Cerebellar nuclear complex (tissue), 1 donor: ENCODE measurements at regions not wholly inside any gene's neighbourhood (a gene's known extent, or its start where the extent isn't known, plus 50 kb on each side); places are given as distances from the start of the nearest gene placed in this dataset.

Experiments used
- DNase-seq, 2 experiments: peaks; one replicate each; lab custom pipeline; 2025; lab: John Stamatoyannopoulos, UW

GRCh38 chr3:194805546-194805945, 119.9 kb downstream of the FAM43A start:
- no peak for DNase-seq

GRCh38 chr3:194806991-194807630, 121.4 kb downstream of the FAM43A start:
- DNase-seq = no peak

DNA sequence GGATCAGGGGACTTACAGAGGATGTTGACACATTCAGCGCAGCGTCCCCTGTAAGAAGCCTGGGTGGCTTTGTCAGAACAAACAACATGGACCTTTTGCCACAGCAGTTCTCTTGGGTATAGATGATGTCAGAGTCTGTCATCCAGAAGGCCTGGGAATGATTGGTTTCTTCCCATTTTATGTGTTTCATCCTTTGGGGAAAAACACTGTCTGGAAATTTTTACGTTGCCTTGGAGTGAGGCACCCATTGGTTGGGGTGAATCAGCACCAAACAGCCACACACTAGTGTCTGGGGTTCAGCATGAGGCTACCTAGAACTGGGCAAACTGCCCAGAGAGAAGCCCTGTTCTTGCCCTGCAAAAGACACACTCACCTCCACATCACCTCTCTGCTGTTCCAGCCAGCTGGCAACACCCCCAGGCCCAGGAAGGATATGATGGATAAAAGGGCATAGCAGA, 123.0 kb downstream of the FAM43A start:
- no peak for DNase-seq

GRCh38 chr3:194809382-194809781, 123.7 kb downstream of the FAM43A start:
- DNase-seq = no peak

GRCh38 chr3:194810076-194810475, 124.4 kb downstream of the FAM43A start:
- no peak for DNase-seq

DNA sequence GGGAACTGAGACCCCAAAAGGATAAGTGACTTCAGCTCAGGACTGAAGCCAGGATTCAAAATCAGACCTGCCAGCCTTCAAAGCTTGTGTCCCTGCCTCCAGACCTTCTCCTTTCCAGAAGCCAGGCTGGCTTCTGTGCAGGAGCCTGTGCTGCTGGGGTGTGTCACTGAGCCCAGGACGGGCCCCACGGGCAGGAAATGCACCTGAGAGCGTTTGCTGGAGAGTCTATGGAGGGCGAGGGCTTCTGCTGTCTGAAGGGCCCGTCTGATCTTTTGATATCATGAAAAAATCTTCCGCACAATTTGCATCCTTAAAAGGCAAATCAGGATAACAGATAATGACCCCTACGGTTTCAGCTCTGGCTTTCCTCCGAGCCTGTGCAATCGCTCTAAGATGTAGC, 125.4 kb downstream of the FAM43A start:
- DNase-seq = no peak

DNA sequence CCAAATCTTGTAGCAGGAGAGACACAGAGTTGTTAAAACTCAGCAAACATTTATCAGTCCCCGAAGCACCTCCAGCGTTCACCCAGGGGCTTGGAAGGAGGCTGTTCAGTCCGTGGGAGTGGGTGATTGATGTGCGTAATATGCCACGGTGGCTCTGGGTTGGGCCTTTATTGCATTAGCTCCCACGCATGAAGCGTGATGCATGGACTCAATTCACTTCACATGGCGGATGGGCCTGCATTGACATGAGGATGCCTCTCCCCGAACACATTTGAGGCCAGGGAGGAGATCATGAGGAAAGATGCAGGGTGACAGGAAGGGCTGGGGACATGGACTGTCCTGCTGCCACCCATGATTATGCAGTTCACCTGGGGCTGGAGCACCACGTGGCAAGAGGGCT, 126.5 kb downstream of the FAM43A start:
- no peak for DNase-seq

- no peak for DNase-seq
Measured at GRCh38 chr3:194814878-194815357, 129.2 kb downstream of the FAM43A start.

GRCh38 chr3:194816748-194817591, 131.3 kb downstream of the FAM43A start:
- no peak for DNase-seq

DNA sequence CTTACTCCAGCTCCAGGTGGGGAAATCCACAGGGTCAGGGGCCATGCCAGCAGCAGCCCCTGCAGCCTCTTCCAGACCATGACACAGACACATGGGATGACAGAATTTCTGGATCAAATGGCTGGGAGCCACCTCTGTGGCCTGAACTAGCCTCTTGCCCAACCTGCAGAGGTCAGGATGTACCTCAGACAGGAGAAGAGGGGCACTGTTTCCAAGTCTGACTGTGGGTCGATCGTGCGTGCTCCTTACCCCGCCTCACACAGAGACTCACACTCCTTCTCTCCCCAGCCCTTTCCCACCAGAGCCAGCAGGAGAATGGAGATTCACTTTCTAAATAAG, 131.9 kb downstream of the FAM43A start:
- DNase-seq = no peak

- DNase-seq = no peak
Measured at GRCh38 chr3:194817936-194818335, 132.3 kb downstream of the FAM43A start.

DNA sequence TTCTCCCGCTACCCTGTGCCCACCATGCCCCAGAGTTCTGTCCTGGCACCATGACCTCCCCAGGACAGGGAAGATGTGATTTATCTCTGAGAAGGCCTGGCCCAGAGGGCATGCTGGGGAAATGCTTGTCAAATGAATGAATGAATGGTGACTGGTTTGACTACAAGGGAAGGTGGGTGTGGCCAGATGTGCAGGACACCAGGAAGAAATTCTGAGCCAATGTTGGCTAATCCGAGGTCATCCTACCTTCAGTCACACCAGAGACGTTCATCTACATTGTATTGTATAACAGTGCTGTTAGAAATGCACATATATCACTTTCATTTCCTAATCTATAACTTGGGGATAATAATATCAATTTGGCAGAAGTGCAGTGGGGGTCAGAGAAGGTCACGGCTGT, 138.4 kb downstream of the FAM43A start:
- no peak for DNase-seq

DNA sequence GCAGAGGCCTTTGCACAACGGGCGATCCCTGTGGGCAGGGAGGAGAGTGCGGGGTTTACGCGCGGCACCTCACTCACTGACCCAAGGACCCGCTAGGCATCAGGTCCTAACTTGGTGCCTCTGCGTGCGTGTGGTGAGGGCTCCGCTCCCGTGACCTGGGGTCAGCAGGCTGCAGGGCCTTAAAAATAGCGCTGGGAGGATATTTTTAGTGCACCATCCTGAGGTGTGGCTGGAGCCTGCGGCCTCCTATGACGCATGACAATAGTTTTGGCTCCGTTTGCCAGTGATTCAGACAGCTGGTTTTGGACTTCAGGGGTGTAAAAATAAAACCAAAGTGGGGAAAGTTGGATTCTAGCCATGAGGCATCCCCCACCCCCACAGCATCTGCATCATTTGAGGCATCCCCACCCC, 139.0 kb downstream of the FAM43A start:
- DNase-seq = no peak

DNA sequence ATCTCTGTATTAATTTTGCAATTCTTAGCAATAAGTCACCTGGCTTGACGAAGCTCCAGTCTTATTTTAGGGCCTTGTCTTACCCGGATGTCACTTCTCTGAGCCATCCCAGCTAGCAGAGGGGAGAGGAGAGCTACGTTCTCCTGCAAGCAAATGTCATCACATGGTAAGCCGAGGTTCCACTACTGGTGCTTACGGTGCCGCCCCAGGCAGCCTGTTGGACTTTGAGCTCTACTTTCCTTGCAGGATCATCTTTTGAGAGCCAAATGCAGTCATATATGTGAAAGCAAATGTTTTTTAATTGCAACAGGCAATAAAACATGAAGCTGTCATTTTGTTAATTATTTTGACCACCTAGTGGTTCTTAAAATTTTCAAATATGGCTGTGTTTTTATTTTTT, 140.9 kb downstream of the FAM43A start:
- no peak for DNase-seq

- no peak for DNase-seq
Measured at GRCh38 chr3:194827486-194827885, 141.8 kb downstream of the FAM43A start.

- DNase-seq = no peak
Measured at GRCh38 chr3:194828116-194828515, 142.4 kb downstream of the FAM43A start.

GRCh38 chr3:194828926-194829325, 143.2 kb downstream of the FAM43A start:
- DNase-seq = no peak

- no peak for DNase-seq
Measured at GRCh38 chr3:194830401-194830800, 144.7 kb downstream of the FAM43A start.

- DNase-seq = no peak
Measured at GRCh38 chr3:194830978-194831377, 145.3 kb downstream of the FAM43A start.

DNA sequence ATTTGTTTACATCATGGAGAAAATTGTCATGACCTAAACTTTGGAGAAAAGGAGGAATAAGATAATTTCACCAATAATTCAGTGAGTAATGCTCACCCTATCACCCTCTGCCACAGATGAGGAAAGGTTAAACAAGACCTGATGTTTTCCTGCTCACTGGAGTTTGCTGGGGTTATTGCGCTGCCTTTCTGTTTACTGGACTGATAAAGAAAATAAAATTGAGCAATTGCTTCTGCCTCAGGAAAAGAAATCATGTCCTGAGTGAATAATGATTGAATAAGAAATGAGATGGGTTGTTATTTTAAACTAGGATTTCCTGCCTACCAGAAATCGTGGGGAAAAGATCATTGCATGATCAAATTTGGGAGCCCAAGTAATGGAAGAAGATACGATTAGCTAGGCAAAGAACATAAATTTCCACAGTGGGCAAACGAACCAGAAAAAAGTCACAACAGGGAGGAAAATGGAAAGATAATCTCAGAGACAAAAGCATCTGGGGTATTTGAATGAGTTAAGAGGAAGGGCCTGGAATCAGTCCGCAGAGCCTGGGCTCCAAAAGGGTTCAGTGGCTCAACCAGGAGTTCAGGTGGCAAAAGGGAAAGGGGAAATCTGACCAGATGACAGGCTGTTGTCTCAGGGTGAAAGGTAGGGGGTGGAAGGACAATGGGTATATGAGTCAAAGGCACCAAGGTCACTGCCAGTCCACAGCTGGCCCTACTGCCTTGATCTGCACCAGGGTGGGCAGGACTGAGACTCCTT, 146.8 kb downstream of the FAM43A start:
- DNase-seq = no peak

DNA sequence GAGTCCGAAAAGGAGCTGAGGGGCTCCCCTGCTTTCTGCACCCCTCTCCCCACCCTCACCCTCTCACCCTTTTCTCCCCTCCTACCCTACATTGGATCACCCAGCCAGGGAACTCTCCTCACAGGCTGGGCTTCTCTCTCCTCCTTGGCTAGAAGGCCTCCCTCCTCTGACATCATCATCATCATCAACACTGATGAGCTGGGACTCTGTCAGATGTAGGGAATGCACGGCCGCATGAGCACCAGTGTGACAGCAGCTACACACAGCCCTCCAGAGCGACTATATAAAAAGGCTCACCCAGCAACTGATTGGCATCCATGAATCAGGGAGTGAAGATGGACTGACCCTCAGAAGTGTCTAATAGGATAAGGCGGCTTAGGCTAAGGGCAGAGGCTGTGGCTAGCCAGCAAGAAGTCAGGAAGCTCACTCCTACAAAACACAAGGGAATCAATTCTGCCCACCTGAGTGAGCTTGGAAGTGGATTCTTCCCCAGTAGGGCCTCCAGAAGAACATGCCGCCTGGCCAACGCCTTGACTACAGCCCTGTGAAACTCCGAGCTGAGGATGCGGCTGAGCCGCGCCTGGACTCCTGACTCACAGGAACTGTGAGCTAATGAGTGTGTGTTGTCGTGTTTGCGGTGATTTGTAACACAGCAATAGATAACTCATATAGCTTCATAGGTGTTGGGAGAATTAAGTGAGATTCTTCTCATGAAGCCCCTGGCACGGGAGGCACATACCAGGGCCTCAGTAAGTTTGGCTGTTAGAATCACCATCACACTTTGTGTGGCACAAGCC, 147.6 kb downstream of the FAM43A start:
- DNase-seq = no peak

GRCh38 chr3:194836661-194837060, 151.0 kb downstream of the FAM43A start:
- no peak for DNase-seq
